Chondrocyte (in vitro differentiated cells): ENCODE measurements at regions not wholly inside any gene's neighbourhood (a gene's known extent, or its start where the extent isn't known, plus 50 kb on each side); places are given as distances from the start of the nearest gene placed in this dataset.
"Not testable (repeated sequence)": the region's sequence is repeated elsewhere in the genome, so short reads cannot be mapped to it uniquely, and the experiment has no call there.

Experiments used
- DNase-seq: peaks from one replicate; pipeline ENCODE4 v3.0.0; 2021; ENCODE audit warnings: mixed read lengths, low spot score
- H3K27ac Mint-ChIP-seq: one replicate; pipeline ENCODE4 v1.8.0; 2021; ENCODE audit warnings: mild to moderate bottlenecking, moderate library complexity, mixed read lengths; ENCODE audit not compliant: unreplicated experiment
- H3K27me3 Mint-ChIP-seq: 2 replicates; pipeline ENCODE4 v1.8.0; 2021; ENCODE audit warnings: low read depth, mixed read lengths
- H3K36me3 Mint-ChIP-seq: 2 replicates; pipeline ENCODE4 v1.8.0; 2021; ENCODE audit warnings: low read depth, mixed read lengths
- H3K4me1 Mint-ChIP-seq: 2 replicates; pipeline ENCODE4 v1.8.0; 2021; ENCODE audit warnings: low read depth, mild to moderate bottlenecking, mixed read lengths
- H3K4me3 Mint-ChIP-seq: one replicate; pipeline ENCODE4 v1.8.0; 2021; ENCODE audit warnings: mild to moderate bottlenecking, moderate library complexity, mixed read lengths; ENCODE audit not compliant: unreplicated experiment
- H3K9me3 Mint-ChIP-seq: 2 replicates; pipeline ENCODE4 v1.8.0; 2021; ENCODE audit warnings: low read depth, mixed read lengths
- CTCF ChIP-seq: fragments of 200-600 bp; sonication (generic); IDR thresholded peaks from 2 replicates; pipeline ENCODE4 v1.5.0; 2021; ENCODE audit warnings: antibody characterized with exemption, mild to moderate bottlenecking, moderate library complexity

GRCh38 chr6:90458353-90459224 is 128.3 kb downstream of the MAP3K7 start:
- Mint-ChIP-seq H3K4me3 (no peak overlapping the region), H3K27me3 (no peaks in the 10 kb centered on the region), H3K9me3 (no peaks in the 10 kb centered on the region), H3K4me1 (no peaks in the 10 kb centered on the region), H3K27ac (no peak overlapping the region), H3K36me3 (no peaks in the 10 kb centered on the region)
- no peak for TF ChIP-seq CTCF
- no peak for DNase-seq

GRCh38 chr6:90457867-90458259 is 129.0 kb downstream of the MAP3K7 start:
- Mint-ChIP-seq H3K27ac (no peak overlapping the region), H3K27me3 (no peaks in the 10 kb centered on the region), H3K9me3 (no peaks in the 10 kb centered on the region), H3K36me3 (no peaks in the 10 kb centered on the region), H3K4me1 (no peaks in the 10 kb centered on the region), H3K4me3 (no peak overlapping the region)
- TF ChIP-seq CTCF: no peak
- DNase-seq: no peak

GRCh38 chr6:90456997-90457866 is 129.6 kb downstream of the MAP3K7 start:
- H3K36me3 Mint-ChIP-seq, H3K4me3 Mint-ChIP-seq, H3K27me3 Mint-ChIP-seq, H3K27ac Mint-ChIP-seq, DNase-seq, H3K4me1 Mint-ChIP-seq, H3K9me3 Mint-ChIP-seq: not testable (repeated sequence)

- peaks cover 1% of the 10 kb centered on the region for H3K27me3 Mint-ChIP-seq
- no peak overlapping the region for H3K27ac Mint-ChIP-seq
- TF ChIP-seq CTCF: no peak
- no peak overlapping the region for H3K4me3 Mint-ChIP-seq
- no peak for DNase-seq
- no peaks in the 10 kb centered on the region for H3K36me3 Mint-ChIP-seq
- no peaks in the 10 kb centered on the region for H3K9me3 Mint-ChIP-seq
- no peaks in the 10 kb centered on the region for H3K4me1 Mint-ChIP-seq
Measured at GRCh38 chr6:90456001-90456400, 130.9 kb downstream of the MAP3K7 start.

GRCh38 chr6:90454836-90455427 is 131.9 kb downstream of the MAP3K7 start:
- Mint-ChIP-seq H3K4me3 (no peak overlapping the region), H3K27me3 (peaks cover 1% of the 10 kb centered on the region), H3K36me3 (no peaks in the 10 kb centered on the region), H3K9me3 (no peaks in the 10 kb centered on the region), H3K27ac (no peak overlapping the region), H3K4me1 (no peaks in the 10 kb centered on the region)
- no peak for TF ChIP-seq CTCF
- no peak for DNase-seq
